Epithelial cell of prostate (primary cell): ENCODE measurements at regions not wholly inside any gene's neighbourhood (a gene's known extent, or its start where the extent isn't known, plus 50 kb on each side); places are given as distances from the start of the nearest gene placed in this dataset.

Experiments
- DNase-seq: peaks from one replicate; pipeline ENCODE4 v3.0.0-alpha.2; 2011; ENCODE audit warnings: low read depth, low spot score
- H3K27ac ChIP-seq: fragments of 450-650 bp; 2 replicates; pipeline ENCODE4 v1.5.1; 2017; ENCODE audit warnings: mild to moderate bottlenecking

DNA sequence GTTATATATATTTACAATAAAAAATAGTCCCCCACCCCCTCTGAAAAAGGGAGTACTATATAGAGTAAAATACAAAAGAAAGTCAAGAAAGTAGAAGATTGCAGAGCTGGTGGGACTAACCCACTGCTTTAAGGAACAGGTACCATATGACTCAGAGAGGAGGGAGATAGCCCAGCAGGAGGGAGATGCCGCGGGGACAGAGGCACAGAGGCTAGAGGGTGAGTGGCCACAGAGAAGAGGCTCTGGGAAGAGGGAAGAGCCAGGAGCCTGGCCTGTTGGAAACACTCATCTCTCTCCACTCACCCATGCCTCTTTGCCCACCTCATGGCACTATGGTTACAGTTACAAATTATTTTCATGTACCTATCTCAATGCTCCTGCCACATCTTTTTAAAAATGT, 53.6 kb upstream of the LYVE1 start:
- no peak for DNase-seq
- H3K27ac ChIP-seq = no peak overlapping the region

DNA sequence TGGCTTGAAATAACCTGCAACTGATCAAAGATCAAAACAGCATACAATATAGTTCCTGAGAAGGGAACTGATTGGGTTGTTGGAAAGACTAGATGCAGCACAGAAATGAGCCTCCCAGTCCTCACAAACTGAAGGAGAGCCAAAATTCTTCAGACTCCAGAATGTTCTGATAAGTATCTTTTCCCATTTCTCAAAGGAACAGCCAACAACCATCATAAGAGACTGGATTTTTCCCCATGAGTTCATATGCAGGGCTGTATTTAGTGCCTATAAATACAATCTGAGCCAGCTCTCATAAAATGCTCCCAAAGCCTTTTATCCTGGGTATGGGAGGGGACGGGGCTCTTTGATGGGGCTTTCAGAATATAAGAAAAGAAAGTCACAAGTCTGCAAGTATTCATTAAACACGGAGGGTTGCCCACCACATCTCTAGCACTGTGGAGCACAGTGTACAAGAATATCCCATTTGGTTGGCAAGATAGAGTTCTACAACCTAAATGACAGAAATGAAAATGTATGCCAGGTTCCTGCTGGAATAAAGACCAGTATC, 50.7 kb upstream of the LYVE1 start:
- H3K27ac ChIP-seq = no peak overlapping the region

DNA sequence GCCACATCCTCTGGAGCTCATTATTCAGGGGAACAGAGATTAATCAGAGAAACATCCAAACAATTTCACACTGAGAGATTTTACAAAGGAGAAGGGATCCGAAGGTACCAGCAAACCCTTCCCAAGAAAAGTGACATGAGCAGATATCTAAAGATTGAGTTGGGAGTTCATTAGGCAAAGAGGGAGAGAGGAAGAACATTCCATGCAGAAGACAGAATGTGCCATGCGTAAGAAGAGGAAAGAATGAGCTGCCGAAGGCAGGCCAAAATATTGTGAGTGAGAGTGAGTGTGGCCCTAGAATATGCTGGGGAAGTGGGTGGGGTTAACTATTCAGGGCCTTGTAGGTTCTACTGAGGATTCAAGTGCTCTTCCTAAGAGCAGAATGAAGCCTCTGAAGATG, 50.0 kb upstream of the LYVE1 start:
- H3K27ac ChIP-seq = no peak overlapping the region
- no peak for DNase-seq

More for the DNA sequence above, 50.7 kb upstream of the LYVE1 start:
- no peak for DNase-seq
